ENCODE measurements at regions not wholly inside any gene's neighbourhood (a gene's known extent, or its start where the extent isn't known, plus 50 kb on each side); places are given as distances from the start of the nearest gene placed in this dataset.

- TF ChIP-seq CTCF (IDR thresholded peaks at IDR 0.05) (no peak), EP300 (IDR thresholded peaks at IDR 0.05) (no peak)
These were observed 67.1 kb upstream of the CTDP1 start for GRCh38 chr18:79612291-79613108.

Data from ovary (tissue), 3 donors.